Caco-2 (cell line): ENCODE measurements at regions not wholly inside any gene's neighbourhood (a gene's known extent, or its start where the extent isn't known, plus 50 kb on each side); places are given as distances from the start of the nearest gene placed in this dataset.
"Not testable (repeated sequence)": the region's sequence is repeated elsewhere in the genome, so short reads cannot be mapped to it uniquely, and the experiment has no call there.

Experiments used
- BruUV-seq: library from RNA; stranded (reverse); fragments of 400-500 nt; replicated peaks from 2 replicates; lab custom pipeline; 2021; lab: Mats Ljungman, UMichigan
- CTCF ChIA-PET: fragments of 300-600 bp; sonication (Branson Sonifier 250); formaldehyde crosslinking; loops from one replicate; lab custom pipeline; 2022; ENCODE audit warnings: antibody characterized with exemption; lab: Charles Lee
- POLR2A ChIA-PET: fragments of 300-600 bp; sonication (Branson Sonifier 250); formaldehyde crosslinking; loops from one replicate; lab custom pipeline; 2022; ENCODE audit warnings: antibody characterized with exemption; lab: Charles Lee
- DNase-seq, 2 experiments: peaks; one replicate each; pipeline versions ENCODE4 v3.0.0 to v3.0.0-alpha.2; 2020 to 2022
- H3K27me3 ChIP-seq: replicated peaks from 2 replicates; pipeline ENCODE4 v1.6.0; 2011; ENCODE audit warnings: low read length; ENCODE audit not compliant: control insufficient read depth, insufficient read depth
- H3K36me3 ChIP-seq: 2 replicates; pipeline ENCODE4 v1.5.1; 2011; ENCODE audit warnings: low read length; ENCODE audit not compliant: control insufficient read depth, insufficient read depth
- H3K4me1 ChIP-seq: fragments of 250-450 bp; sonication (Bioruptor Pico); 2 replicates; pipeline ENCODE4 v1.5.1; 2020; ENCODE audit warnings: mild to moderate bottlenecking
- H3K4me3 ChIP-seq: 2 replicates; pipeline ENCODE4 v1.5.1; 2011; ENCODE audit warnings: low read depth, mild to moderate bottlenecking, control low read depth, low read length
- H3K9me3 ChIP-seq: fragments of 250-450 bp; sonication (Bioruptor Pico); 2 replicates; pipeline ENCODE4 v1.5.1; 2020; ENCODE audit warnings: mild to moderate bottlenecking, moderate library complexity
- H3K27ac Mint-ChIP-seq: one replicate; pipeline ENCODE4 v1.8.0; 2022; ENCODE audit warnings: mixed read lengths; ENCODE audit not compliant: unreplicated experiment
- H3K27me3 Mint-ChIP-seq: one replicate; pipeline ENCODE4 v1.8.0; 2022; ENCODE audit warnings: mixed read lengths; ENCODE audit not compliant: insufficient read depth, unreplicated experiment
- H3K36me3 Mint-ChIP-seq: one replicate; pipeline ENCODE4 v1.8.0; 2022; ENCODE audit warnings: mild to moderate bottlenecking, mixed read lengths; ENCODE audit not compliant: insufficient read depth, unreplicated experiment
- H3K4me1 Mint-ChIP-seq: one replicate; pipeline ENCODE4 v1.8.0; 2022; ENCODE audit warnings: low read depth, mixed read lengths; ENCODE audit not compliant: unreplicated experiment
- H3K4me3 Mint-ChIP-seq: one replicate; pipeline ENCODE4 v1.8.0; 2022; ENCODE audit warnings: mild to moderate bottlenecking, moderate library complexity, mixed read lengths; ENCODE audit not compliant: unreplicated experiment
- H3K9me3 Mint-ChIP-seq: one replicate; pipeline ENCODE4 v1.8.0; 2022; ENCODE audit warnings: mixed read lengths; ENCODE audit not compliant: unreplicated experiment
- CTCF ChIP-seq, 2 experiments: fragments of 200-600 bp in 1 of 2; IDR thresholded peaks; 1 replicate in 1 of 2; 2 replicates in 1 of 2; pipeline versions ENCODE4 v1.5.1 to v1.8.0; 2011 to 2022; ENCODE audit warnings: antibody characterized with exemption in 1 of 2, control low read depth in 1 of 2, inconsistent platforms in 1 of 2, low read depth in 1 of 2, low read length in 1 of 2, mild to moderate bottlenecking in 1 of 2, moderate library complexity in 1 of 2; ENCODE audit not compliant: insufficient read depth in 1 of 2, severe bottlenecking in 1 of 2, unreplicated experiment in 1 of 2
- intact Hi-C: fragments of 100-400 bp; cut with micrococcal nuclease; formaldehyde crosslinking; loops from one replicate; pipeline ENCODE4 v1.10.0; 2022; ENCODE audit not compliant: unreplicated experiment

GRCh38 chr6:150788089-150788488, 77.4 kb upstream of the MTHFD1L start:
- H3K27ac Mint-ChIP-seq: no peak overlapping the region
- H3K4me1 ChIP-seq: no peaks in the 10 kb centered on the region
- CTCF ChIA-PET: no interaction called here

GRCh38 chr6:150789906-150790305, 75.6 kb upstream of the MTHFD1L start:
- H3K4me1 Mint-ChIP-seq, POLR2A ChIA-PET, H3K4me3 Mint-ChIP-seq, intact Hi-C loops, H3K9me3 Mint-ChIP-seq, H3K4me3 ChIP-seq, H3K4me1 ChIP-seq, H3K27ac Mint-ChIP-seq, BruUV-seq, DNase-seq, H3K36me3 ChIP-seq, CTCF ChIA-PET, H3K27me3 Mint-ChIP-seq, H3K9me3 ChIP-seq, H3K27me3 ChIP-seq: not testable (repeated sequence)
- H3K36me3 Mint-ChIP-seq: peaks cover 31% of the 10 kb centered on the region

More at GRCh38 chr6:150788089-150788488, 77.4 kb upstream of the MTHFD1L start:
- Histone ChIP-seq H3K9me3 (no peaks in the 10 kb centered on the region), H3K27me3 (no peaks in the 10 kb centered on the region), H3K36me3 (no peaks in the 10 kb centered on the region), H3K4me3 (no peak overlapping the region)
- peaks cover 35% of the 10 kb centered on the region for H3K36me3 Mint-ChIP-seq
- no peaks in the 10 kb centered on the region for H3K9me3 Mint-ChIP-seq
- no peak overlapping the region for H3K4me3 Mint-ChIP-seq
- DNase-seq: no peak
- POLR2A ChIA-PET: no interaction called here
- H3K27me3 Mint-ChIP-seq: no peaks in the 10 kb centered on the region
- BruUV-seq: no TSS peak
- no peaks in the 10 kb centered on the region for H3K4me1 Mint-ChIP-seq
- intact Hi-C loops: no loop called here
- no peak for TF ChIP-seq CTCF (IDR thresholded peaks at IDR 0.05; ENCODE audit: insufficient read depth in 1 of 2, low read depth in 1 of 2, low read length in 1 of 2, severe bottlenecking in 1 of 2, unreplicated experiment in 1 of 2)

- no peak overlapping the region for H3K4me3 Mint-ChIP-seq
- CTCF ChIA-PET: no interaction called here
- no peak overlapping the region for H3K27ac Mint-ChIP-seq
- no peak for TF ChIP-seq CTCF (IDR thresholded peaks at IDR 0.05; ENCODE audit: insufficient read depth in 1 of 2, low read depth in 1 of 2, low read length in 1 of 2, severe bottlenecking in 1 of 2, unreplicated experiment in 1 of 2)
- H3K27me3 Mint-ChIP-seq: no peaks in the 10 kb centered on the region
- intact Hi-C loops: no loop called here
- no peaks in the 10 kb centered on the region for H3K9me3 Mint-ChIP-seq
- H3K36me3 Mint-ChIP-seq: peaks cover 34% of the 10 kb centered on the region
- Histone ChIP-seq H3K9me3 (no peaks in the 10 kb centered on the region), H3K36me3 (no peaks in the 10 kb centered on the region), H3K27me3 (no peaks in the 10 kb centered on the region), H3K4me1 (no peaks in the 10 kb centered on the region), H3K4me3 (no peak overlapping the region)
- POLR2A ChIA-PET: no interaction called here
- no TSS peak for BruUV-seq
- no peak for DNase-seq
- no peaks in the 10 kb centered on the region for H3K4me1 Mint-ChIP-seq
These were observed 73.8 kb upstream of the MTHFD1L start for GRCh38 chr6:150791717-150792116.

GRCh38 chr6:150797949-150798348, 67.6 kb upstream of the MTHFD1L start:
- POLR2A ChIA-PET: no interaction called here
- intact Hi-C loops: no loop called here
- H3K27ac Mint-ChIP-seq: no peak overlapping the region
- CTCF ChIA-PET: interaction anchor here (0.6 kb wide), 1 partner anchor 36 kb away, joined by 4 read pairs; no protein-coding TSS in a partner anchor
- no peaks in the 10 kb centered on the region for H3K36me3 ChIP-seq
- no peaks in the 10 kb centered on the region for H3K4me1 Mint-ChIP-seq
- no peak for TF ChIP-seq CTCF (IDR thresholded peaks at IDR 0.05; ENCODE audit: insufficient read depth in 1 of 2, low read depth in 1 of 2, low read length in 1 of 2, severe bottlenecking in 1 of 2, unreplicated experiment in 1 of 2)
- H3K9me3 ChIP-seq: no peaks in the 10 kb centered on the region
- H3K36me3 Mint-ChIP-seq: peaks cover 64% of the 10 kb centered on the region
- no peak for DNase-seq
- H3K9me3 Mint-ChIP-seq: no peaks in the 10 kb centered on the region
- H3K4me1 ChIP-seq: no peaks in the 10 kb centered on the region
- H3K27me3 ChIP-seq: no peaks in the 10 kb centered on the region
- H3K27me3 Mint-ChIP-seq: no peaks in the 10 kb centered on the region
- no peak overlapping the region for H3K4me3 Mint-ChIP-seq
- H3K4me3 ChIP-seq: no peak overlapping the region
- BruUV-seq: no TSS peak
